HG03565 (cell line): ENCODE measurements at regions not wholly inside any gene's neighbourhood (a gene's known extent, or its start where the extent isn't known, plus 50 kb on each side); places are given as distances from the start of the nearest gene placed in this dataset.
"Not testable (repeated sequence)": the region's sequence is repeated elsewhere in the genome, so short reads cannot be mapped to it uniquely, and the experiment has no call there.

ENCODE experiments used
- ATAC-seq: cut with Tn5 transposase; IDR thresholded peaks from one replicate; pipeline ENCODE4 v1.9.1; 2021; ENCODE audit warnings: mild to moderate bottlenecking, moderate library complexity; ENCODE audit not compliant: unreplicated experiment

DNA sequence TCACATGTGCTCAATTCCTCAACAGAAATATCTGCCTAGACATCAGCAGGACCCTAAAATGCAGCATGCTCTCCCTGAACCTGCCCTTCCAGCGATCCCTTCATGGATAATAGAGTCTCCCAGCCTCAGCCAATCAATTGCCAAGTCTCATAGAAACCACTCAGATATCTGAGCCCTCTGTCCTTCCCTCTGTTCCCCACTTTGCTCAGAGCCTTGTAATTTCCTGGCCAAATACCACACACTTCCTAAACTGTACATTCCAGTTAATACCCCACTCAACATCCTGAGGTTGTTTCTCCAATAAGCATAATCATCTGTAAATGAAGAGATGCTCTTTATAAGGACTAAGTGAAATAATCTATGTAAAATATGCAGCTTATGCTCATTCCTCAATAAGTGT is 59.3 kb upstream of the PTGFRN start:
- no peak for ATAC-seq

DNA sequence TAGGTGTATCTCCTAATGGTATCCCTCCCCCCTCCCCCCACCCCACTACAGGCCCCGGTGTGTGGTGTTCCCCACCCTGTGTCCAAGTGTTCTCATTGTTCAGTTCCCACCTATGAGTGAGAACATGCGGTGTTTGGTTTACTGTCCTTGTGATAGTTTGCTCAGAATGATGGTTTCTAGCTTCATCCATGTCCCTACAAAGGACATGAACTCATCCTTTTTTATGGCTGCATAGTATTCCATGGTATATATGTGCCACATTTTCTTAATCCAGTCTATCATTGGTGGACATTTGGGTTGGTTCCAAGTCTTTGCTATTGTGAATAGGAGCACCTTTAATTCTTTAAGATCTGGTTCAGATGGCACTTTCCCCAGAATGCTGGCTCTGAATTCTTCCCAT is 58.5 kb upstream of the PTGFRN start:
- ATAC-seq, result not testable (repeated sequence)

DNA sequence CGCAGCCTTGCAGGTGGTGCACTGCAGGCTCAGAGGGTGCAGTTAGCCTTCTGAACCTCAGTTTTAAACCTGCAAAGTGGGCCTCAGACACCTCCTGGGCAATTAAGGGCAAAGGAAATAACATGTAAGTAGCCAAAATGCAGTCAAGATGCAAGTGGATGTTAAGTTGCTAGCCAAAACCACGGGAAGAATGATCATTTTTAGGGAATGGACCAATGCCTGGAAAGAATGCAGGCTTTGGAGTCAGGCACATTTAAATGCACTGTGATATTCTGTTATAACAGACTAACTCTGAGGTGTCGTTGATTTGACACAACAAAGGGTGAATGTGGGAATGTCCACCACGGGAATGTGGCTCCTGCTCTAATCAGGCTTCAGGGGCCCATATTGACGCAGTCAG is 57.9 kb upstream of the PTGFRN start:
- no peak for ATAC-seq

DNA sequence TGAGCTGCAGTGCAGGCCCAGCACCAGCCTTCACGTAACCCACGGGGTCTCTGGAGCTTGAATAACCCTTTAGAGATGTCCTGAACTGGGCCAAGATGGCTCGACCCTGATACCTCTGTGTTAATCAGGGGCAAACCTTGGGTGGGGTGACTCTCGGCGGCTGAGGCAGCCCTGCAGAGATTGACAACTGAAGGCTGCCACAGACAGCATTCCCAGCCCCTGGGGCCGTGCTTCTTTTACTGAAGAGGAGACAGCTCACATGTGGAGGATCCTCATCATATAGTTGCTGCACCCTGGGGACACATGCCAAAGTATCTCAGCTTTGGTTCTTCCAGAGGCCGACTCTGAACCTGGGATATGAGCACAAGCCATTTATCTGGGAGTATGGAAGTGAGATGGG is 57.3 kb upstream of the PTGFRN start:
- no peak for ATAC-seq

DNA sequence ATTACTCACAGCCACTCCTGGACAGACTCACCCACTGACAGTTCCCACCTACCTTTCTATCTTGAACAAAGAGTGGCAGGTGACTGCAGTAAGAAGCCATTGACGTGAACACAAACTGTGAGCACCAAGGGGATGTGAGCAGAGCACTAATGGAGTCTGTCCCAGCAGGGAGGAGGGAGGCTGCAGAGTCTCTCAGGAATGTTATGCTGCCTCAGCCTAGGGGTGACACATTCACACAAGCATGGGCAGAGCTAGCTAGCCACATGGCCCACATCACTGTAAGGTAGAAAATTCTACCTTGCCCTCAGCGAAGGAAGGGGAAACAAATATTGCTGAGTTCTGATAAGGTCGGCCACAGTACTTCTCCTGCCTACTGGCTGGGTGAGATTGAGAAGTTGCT is 56.8 kb upstream of the PTGFRN start:
- no peak for ATAC-seq

DNA sequence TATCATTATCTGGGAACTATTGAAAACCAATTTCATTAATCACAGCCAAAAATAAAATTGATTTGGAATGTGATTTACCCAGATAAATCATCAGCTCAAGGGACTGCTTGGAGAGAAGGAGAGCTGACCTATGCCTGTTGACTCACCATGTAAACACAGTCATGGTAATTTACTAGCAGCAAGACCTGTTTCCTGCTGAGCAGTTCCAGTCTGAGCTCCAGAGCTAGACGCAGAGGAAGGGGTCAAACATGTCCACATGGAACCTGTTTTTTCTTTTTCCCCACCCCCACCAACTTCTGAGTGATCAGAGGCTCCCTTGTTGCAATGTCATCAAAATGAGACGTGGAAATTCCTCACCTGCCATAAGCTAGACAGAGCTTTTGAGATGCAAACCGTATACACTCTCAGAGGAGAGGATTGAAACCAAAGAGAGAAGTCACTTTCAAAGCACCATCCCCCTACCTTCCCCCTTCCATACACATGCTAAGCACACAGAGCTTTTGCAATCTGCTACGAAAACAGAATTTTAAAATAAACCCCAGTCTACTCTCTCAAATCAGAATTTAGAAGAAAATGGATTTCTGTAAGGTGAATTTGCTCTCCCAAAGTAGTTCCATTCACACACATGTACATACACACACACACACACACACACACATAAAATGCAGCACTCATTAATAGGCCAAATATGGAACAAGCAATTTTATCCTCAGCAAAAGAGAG is 55.9 kb upstream of the PTGFRN start:
- no peak for ATAC-seq

DNA sequence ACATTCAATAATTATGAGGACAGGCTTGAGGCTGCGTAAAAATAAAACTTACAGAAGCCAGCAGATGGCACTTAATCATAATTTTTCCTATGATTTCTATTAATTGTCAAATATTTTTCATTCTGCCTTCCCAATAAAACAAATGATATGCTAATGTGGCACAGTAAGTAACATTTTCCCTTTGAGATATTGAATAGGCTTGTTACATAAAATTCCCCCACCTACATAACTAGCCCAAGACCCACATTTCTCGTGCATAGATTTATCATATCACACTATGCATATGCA is 55.4 kb upstream of the PTGFRN start:
- ATAC-seq, result no peak

DNA sequence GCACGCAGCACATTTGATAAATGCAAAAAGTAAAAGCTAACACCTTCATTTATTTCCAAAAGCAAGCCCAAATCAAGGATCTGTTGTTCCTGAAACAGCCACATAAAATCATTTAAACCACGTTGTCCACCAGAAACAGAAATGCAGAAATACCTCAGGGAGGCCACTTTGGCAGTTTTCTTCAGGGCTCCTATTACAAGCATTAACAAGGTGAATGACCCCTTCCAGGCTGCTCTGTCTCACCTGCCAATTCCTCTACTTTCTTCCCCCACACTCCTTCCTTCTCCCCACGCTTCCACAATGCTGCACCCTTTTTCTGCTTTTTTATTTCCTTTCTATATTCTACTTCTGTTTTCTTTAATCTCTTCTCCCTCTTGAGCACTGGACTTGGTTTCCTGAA is 55.0 kb upstream of the PTGFRN start:
- ATAC-seq, result no peak

DNA sequence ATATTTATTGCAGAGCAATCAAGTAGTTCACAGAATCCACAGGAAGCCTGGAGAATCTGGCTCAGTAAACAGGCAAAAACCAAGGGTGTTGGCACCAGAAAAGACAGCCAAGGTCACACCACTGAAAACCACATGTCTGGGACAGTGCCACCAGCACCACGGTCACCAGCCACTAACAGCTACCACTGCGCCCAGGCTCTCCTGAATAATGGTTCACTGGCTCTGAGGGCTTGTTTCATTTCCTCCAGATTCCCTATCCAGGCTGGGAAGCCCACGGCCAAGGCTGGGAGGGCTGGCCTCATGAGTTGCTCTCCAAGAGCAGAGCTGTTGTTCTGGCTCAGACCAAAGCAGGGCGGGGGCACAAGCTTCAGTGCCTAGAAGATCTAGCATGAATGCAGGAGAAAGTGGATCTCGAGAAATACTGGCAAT is 54.5 kb upstream of the PTGFRN start:
- ATAC-seq, result no peak

DNA sequence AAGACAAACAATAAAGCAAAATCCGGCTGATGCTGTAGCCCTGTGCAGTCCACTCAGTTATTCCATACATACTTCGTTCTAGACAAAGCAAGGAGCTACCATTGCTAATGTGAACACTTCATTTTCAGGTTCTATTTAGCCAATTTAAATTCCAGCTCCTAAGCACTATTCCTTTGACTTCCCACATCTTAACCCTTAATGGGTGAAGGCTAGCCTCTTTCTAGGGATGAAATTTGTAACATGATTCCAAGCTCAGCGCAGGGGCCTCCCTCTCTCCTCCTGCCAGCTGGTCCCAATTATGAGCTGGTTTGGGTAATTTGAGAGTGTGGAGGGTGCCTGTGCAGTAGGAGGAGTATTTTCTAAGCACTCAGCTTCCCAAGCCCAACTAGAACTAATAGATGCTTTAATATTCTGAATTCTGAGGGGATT is 53.9 kb upstream of the PTGFRN start:
- no peak for ATAC-seq

DNA sequence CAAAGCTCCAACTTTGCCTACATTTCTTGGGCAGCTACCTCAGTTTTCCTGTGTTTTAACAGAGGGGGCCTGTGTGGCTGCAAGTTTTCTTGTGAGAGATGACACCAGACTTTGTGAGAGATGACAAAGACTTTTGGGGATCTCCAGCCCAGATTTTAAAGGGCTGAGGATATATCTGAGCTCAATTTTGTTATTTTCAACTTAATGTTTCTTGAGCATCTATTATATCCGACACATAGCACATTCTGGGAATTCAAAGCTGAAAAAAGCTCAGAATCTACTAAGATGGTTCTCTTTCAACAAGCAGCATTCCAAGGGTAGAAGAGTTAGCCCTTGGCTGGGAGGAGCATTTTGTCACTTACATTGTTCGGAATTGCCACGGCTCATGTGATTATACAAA is 53.4 kb upstream of the PTGFRN start:
- ATAC-seq, result no peak

DNA sequence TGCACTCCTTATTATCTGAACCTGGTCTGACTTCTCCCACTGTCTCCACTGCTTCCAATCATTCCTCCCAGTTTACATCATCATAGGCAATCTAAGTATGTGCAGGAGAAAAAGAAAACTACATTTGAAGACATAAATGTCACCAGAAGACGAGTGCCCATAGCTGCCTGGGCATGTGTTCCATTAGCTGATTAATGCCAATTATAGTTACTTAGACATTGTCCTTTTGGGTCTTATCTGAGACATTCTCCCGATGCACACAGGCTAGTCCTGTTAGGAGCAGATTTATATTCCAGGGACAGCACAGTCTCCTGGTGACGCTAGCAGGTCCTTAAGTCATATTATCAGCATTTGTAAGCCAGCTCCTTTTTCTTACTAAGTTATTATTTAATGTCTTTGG is 52.6 kb upstream of the PTGFRN start:
- no peak for ATAC-seq
